Ectodermal cell (in vitro differentiated cells): ENCODE measurements at regions not wholly inside any gene's neighbourhood (a gene's known extent, or its start where the extent isn't known, plus 50 kb on each side); places are given as distances from the start of the nearest gene placed in this dataset.

ENCODE experiments used
- H3K27ac ChIP-seq: 2 replicates; pipeline ENCODE4 v1.7.0; 2013; ENCODE audit warnings: mild to moderate bottlenecking, low read depth, low read length; ENCODE audit not compliant: insufficient read depth, poor library complexity, severe bottlenecking
- H3K27me3 ChIP-seq: 2 replicates; pipeline ENCODE4 v1.7.0; 2013; ENCODE audit warnings: mild to moderate bottlenecking, low read length; ENCODE audit not compliant: insufficient read depth, control insufficient read depth, poor library complexity, severe bottlenecking
- H3K36me3 ChIP-seq: one replicate; pipeline ENCODE4 v1.7.0; 2013; ENCODE audit warnings: low read length; ENCODE audit not compliant: control insufficient read depth, insufficient read depth
- H3K4me1 ChIP-seq: one replicate; pipeline ENCODE4 v1.7.0; 2013; ENCODE audit warnings: low read length; ENCODE audit not compliant: control insufficient read depth, insufficient read depth
- H3K4me3 ChIP-seq: 2 replicates; pipeline ENCODE4 v1.7.0; 2013; ENCODE audit warnings: low read depth, low read length, control low read depth; ENCODE audit not compliant: insufficient read depth
- H3K9me3 ChIP-seq: 2 replicates; pipeline ENCODE4 v1.7.0; 2013; ENCODE audit warnings: mild to moderate bottlenecking, low read length, moderate library complexity; ENCODE audit not compliant: control insufficient read depth
- WGBS, 2 experiments: methylation state at CpG; one replicate each; pipeline ENCODE4 v1.1.7; 2013; ENCODE audit warnings: missing lambda C conversion rate in 2 of 2; 5-methylcytosine and 5-hydroxymethylcytosine counted together

DNA sequence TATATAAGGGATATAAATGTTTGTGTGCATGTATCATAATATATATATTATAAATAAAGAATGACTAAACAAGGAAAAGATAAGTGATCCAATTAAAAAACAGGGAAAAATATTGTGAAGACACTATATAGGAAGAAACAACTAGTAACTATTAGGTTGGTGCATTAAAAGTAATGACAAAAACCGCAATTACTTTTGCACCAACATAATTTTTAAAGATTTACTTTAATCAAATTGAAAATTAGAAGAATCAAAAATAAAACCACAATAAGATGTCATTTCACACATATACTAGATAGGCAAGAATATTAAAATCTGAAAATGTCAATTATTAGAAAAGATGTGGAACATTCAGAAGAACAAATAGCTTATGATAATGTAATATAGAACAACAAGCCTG lies 595.9 kb downstream of the KCNJ3 start:
- WGBS, 2 experiments: no CpG with 5 or more reads among the region's 1 CpG
- H3K9me3 ChIP-seq: no peaks in the 10 kb centered on the region

DNA sequence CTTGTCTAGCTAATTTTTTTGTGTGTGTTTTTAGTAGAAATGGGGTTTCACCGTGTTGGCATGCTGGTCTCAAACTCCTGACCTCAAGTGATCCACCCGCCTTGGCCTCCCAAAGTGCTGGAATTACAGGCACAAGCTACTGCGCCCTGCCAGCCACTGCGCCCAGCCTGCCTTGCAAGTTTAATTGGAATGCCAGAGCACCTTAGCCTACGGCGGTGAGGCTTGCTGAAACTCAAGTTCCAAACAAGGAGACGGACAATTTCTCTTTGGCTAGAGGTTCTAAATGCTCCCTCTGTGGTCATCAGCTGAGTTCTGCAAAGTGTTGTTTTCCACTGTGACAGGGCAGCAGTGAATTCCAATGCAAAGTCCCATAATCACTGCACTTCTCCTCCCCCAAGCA lies 583.4 kb downstream of the KCNJ3 start:
- H3K36me3 ChIP-seq: no peaks in the 10 kb centered on the region
- no peaks in the 10 kb centered on the region for H3K27me3 ChIP-seq
- no peak overlapping the region for H3K27ac ChIP-seq
- WGBS, 2 experiments: 91 to 93% methylated on average over 7 of the region's 7 CpGs
- no peaks in the 10 kb centered on the region for H3K9me3 ChIP-seq
- no peak overlapping the region for H3K4me3 ChIP-seq
- no peaks in the 10 kb centered on the region for H3K4me1 ChIP-seq

More for the DNA sequence above, 595.9 kb downstream of the KCNJ3 start:
- H3K4me1 ChIP-seq: no peaks in the 10 kb centered on the region
- no peaks in the 10 kb centered on the region for H3K27me3 ChIP-seq
- no peak overlapping the region for H3K4me3 ChIP-seq
- no peak overlapping the region for H3K27ac ChIP-seq
- no peaks in the 10 kb centered on the region for H3K36me3 ChIP-seq

DNA sequence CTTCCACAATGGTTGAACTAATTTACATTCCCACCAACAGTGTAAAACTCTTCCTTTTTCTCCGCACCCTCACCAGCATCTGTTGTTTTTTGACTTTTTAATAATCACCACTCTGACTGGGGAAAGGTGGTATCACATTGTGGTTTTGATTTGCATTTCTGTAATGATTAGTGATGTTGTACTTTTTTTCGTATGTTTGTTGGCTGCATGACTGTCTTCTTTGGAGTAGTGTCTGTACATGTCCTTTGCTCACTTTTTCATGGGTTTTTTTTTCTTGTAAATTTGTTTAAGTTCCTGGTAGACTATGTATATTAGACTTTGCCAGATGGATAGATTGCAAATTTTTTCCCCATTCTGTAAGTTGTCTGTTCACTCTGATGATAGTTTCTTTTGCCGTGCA lies 574.8 kb downstream of the KCNJ3 start:
- 95 to 96% methylated on average over 2 to 3 of the region's 3 CpGs for WGBS, 2 experiments
- no peak overlapping the region for H3K4me3 ChIP-seq
- no peaks in the 10 kb centered on the region for H3K9me3 ChIP-seq
- no peaks in the 10 kb centered on the region for H3K36me3 ChIP-seq
- no peaks in the 10 kb centered on the region for H3K27me3 ChIP-seq
- H3K4me1 ChIP-seq: no peaks in the 10 kb centered on the region
- H3K27ac ChIP-seq: no peak overlapping the region

DNA sequence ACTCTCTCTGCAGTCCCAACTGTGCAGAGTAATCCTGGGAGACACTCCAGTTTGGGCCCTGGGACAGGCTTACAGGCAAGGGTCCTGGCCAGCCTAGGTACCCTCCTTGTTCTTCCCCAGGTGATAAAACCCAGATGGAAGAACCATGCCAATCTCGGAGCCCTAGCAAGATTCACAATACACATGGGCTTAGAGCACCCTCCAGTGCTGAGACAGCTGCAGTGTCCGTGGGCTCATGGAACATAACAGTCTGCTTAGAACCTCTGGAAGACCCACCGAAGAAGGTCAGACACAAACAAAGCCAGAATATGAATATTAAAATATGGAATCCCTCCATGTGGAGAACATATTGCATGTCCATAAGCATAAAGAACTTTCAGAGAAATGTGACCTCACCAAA lies 568.1 kb downstream of the KCNJ3 start:
- no peaks in the 10 kb centered on the region for H3K9me3 ChIP-seq
- no peak overlapping the region for H3K4me3 ChIP-seq
- WGBS, 2 experiments: 74 to 77% methylated on average over 2 to 3 of the region's 3 CpGs
- no peak overlapping the region for H3K27ac ChIP-seq
- no peaks in the 10 kb centered on the region for H3K27me3 ChIP-seq
- H3K36me3 ChIP-seq: no peaks in the 10 kb centered on the region
- no peaks in the 10 kb centered on the region for H3K4me1 ChIP-seq

DNA sequence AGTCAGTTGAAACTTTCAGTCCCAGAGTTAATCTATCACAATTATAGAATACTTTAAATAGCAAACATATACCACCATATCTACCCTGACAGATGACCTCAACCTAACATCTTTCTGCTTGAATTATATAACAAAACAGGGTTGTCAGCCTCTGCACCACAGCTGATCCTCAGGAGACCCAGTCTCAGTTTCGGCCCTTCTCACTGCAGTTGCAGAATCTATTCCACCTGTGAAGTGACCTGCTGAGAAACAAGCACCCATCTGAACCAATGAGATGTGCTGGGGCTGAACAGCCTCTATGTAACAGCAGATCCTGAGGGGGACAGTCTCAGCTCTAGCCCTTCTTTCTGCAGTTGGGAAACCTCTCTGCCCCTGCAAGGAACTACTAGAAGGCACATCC lies 567.6 kb downstream of the KCNJ3 start:
- no peaks in the 10 kb centered on the region for H3K36me3 ChIP-seq
- H3K4me3 ChIP-seq: no peak overlapping the region
- no peaks in the 10 kb centered on the region for H3K4me1 ChIP-seq
- WGBS, 2 experiments: 91 to 93% methylated on average over 1 of the region's 1 CpG
- H3K27ac ChIP-seq: no peak overlapping the region
- no peaks in the 10 kb centered on the region for H3K27me3 ChIP-seq
- H3K9me3 ChIP-seq: no peaks in the 10 kb centered on the region

DNA sequence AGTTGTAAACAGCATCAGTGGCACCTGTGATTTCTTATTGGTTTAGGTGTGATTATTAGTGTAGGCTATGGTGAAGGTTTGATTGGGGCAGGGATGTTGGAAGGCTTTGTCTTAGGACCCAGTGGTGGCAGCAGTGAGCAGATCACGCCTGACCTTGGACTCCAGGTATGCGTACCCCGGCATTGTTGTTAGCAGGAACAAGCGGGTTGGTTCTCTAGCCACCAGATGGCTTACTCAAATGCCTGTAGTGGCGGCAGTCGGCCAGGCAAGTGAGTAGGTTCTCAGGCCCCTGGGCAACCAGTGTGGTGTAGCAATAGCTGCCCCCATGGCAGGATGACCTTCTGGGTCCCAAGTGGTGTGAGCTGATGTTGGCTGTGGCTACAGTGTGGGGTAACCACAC lies 558.3 kb downstream of the KCNJ3 start:
- Histone ChIP-seq H3K27ac (no peak overlapping the region), H3K9me3 (no peaks in the 10 kb centered on the region), H3K4me1 (no peaks in the 10 kb centered on the region), H3K27me3 (no peaks in the 10 kb centered on the region), H3K36me3 (no peaks in the 10 kb centered on the region), H3K4me3 (no peak overlapping the region)
- WGBS, 2 experiments: 90 to 93% methylated on average over 6 of the region's 6 CpGs

DNA sequence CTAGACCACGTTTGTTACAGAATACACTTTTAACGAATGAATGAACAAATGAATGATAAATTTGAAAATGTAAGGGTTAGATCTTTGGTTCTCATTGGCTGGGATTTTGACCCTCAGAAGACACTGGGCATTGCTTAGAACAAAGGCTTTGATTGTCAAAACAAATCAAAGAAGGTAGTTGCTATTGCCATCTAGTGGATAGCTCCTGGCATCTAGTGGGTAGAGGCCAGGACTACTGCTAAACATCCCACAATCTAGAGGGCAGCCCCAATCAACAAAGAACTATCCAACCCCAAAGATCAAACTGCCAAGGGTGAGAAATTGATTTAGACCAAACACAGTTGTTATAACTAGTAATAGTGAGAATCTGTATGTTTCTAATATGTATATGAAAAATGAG lies 552.3 kb downstream of the KCNJ3 start:
- no peak overlapping the region for H3K27ac ChIP-seq
- no peak overlapping the region for H3K4me3 ChIP-seq
- 33 to 41% methylated on average over 2 of the region's 2 CpGs for WGBS, 2 experiments
- no peaks in the 10 kb centered on the region for H3K9me3 ChIP-seq
- H3K27me3 ChIP-seq: no peaks in the 10 kb centered on the region
- H3K4me1 ChIP-seq: no peaks in the 10 kb centered on the region
- H3K36me3 ChIP-seq: no peaks in the 10 kb centered on the region

DNA sequence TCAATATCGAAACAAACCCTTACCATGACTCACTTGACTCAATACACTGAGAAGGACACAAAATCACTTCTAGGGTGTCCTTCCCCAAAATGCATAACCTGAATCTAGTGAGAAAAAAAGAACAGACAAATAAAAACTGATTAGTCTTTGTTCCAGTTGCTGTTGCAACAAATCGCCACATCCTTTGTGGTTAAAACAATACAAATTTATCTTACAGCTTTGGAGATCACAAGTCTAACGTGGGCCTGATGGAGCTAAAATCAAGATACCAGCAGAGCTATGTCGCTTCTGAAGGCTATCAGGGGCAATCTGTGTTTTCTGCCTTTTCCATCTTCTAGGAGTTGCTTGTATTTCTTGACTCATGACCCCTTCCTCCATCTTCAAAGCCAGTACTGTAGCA lies 541.7 kb downstream of the KCNJ3 start:
- Histone ChIP-seq H3K9me3 (no peaks in the 10 kb centered on the region), H3K4me3 (no peak overlapping the region), H3K36me3 (no peaks in the 10 kb centered on the region), H3K27me3 (no peaks in the 10 kb centered on the region), H3K27ac (no peak overlapping the region), H3K4me1 (no peaks in the 10 kb centered on the region)
- 89 to 93% methylated on average over 4 of the region's 4 CpGs for WGBS, 2 experiments

DNA sequence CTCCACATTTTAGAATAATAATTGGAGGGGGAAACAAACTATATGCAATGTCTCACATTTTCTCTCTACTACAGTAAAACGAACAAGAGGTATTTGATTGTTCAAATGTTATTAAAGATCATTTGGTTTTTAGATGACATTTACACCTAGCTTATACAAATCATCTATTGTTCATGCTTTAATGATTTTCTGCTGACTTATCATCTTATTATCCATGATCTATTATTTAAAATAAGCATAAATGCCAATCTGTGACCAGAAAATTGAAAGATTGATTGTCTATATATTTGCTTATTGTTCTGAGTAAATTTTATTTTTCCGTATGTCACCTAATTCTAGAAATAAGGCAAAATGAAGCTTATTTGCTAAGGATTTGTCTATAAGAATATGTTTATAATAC lies 537.2 kb downstream of the KCNJ3 start:
- H3K4me1 ChIP-seq: no peaks in the 10 kb centered on the region
- H3K36me3 ChIP-seq: no peaks in the 10 kb centered on the region
- no peak overlapping the region for H3K4me3 ChIP-seq
- no peak overlapping the region for H3K27ac ChIP-seq
- no peaks in the 10 kb centered on the region for H3K27me3 ChIP-seq
- H3K9me3 ChIP-seq: no peaks in the 10 kb centered on the region
- WGBS, 2 experiments: 80% methylated on average over 2 of the region's 2 CpGs; no CpG with 5 or more reads in 1 of the 2 experiments

DNA sequence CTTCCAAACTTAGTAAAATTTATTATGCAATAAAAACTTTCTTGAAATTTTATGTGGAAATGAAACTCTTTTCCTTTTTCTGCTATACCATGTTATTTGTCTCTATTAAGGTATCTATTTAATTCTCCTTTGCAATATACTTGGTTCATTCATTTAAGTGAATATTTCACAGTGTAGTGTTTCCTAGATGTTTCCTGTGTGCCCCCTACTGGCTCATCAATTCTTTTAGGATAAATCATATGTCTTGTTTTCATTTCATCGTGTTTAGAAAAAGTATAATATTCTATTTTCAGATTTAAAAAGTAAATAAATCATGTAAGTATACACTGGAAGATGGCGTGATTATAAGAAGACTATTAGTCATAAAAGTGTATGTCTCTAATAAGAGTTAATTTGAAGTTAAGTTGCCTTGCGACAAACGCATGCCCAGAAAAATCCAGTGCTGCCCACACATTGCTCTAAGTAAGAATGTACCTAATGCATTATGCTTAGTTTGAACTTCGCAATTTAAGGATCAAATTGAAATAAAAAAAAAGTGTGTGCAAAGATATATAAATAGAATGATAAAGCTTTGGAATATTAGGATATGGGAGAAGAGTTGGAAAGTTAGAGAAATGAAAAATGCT lies 525.4 kb downstream of the KCNJ3 start:
- Histone ChIP-seq H3K27ac (no peak overlapping the region), H3K27me3 (no peaks in the 10 kb centered on the region), H3K36me3 (no peaks in the 10 kb centered on the region), H3K9me3 (no peaks in the 10 kb centered on the region), H3K4me3 (no peak overlapping the region), H3K4me1 (no peaks in the 10 kb centered on the region)
- WGBS, 2 experiments: 71 to 81% methylated on average over 4 to 5 of the region's 5 CpGs

DNA sequence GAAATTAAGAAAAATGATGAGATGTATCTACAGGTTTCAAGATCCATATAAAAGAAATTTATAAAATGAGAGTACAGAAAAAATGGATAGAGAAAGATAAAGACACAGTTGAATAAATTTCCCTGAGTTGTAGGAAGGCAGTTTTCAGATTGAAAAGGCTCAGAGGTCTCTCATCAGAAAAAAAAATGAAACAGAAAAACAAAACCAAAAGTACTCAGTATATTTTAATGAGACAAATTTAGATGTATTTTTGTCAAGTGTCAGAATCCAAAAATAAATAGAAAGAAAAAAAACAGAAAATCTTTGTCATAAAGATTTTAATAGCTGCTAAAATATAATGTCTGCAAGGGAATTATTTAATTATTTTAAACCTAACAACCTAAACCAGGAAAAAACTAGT lies 520.5 kb downstream of the KCNJ3 start:
- Histone ChIP-seq H3K4me1 (no peaks in the 10 kb centered on the region), H3K9me3 (no peaks in the 10 kb centered on the region)

More for the DNA sequence above, 520.5 kb downstream of the KCNJ3 start:
- H3K4me3 ChIP-seq: no peak overlapping the region
- no peak overlapping the region for H3K27ac ChIP-seq
- no peaks in the 10 kb centered on the region for H3K36me3 ChIP-seq
- no peaks in the 10 kb centered on the region for H3K27me3 ChIP-seq
